ENCODE measurements at regions not wholly inside any gene's neighbourhood (a gene's known extent, or its start where the extent isn't known, plus 50 kb on each side); places are given as distances from the start of the nearest gene placed in this dataset.
"Not testable (repeated sequence)": the region's sequence is repeated elsewhere in the genome, so short reads cannot be mapped to it uniquely, and the experiment has no call there.

DNA sequence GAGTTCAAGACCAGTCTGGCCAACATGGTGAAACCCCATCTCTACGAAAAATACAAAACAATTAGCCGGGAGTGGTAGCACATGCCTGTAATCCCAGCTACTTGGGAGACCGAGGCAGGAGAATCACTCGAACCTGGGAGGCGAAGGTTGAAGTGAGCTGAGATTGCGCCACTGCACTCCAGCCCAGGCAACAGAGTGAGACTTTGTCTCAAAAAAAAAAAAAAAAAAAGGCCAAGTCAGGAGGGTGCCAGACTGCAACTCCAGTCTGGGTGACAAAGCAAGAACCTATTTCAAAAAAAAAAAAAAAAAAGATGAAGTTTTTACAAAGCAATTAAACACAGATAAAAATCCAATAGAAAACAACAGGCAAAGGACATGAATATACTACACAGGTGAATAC lies 59.1 kb upstream of the NOTCH2NLA start:
- DNase-seq (ENCODE audit: low read depth in 1 of 2, low spot score in 1 of 2); in situ Hi-C loops (cut with HindIII; ENCODE audit: low pct_unique_long_range_greater_than_20kb, low sequenced_read_pairs): not testable (repeated sequence)

GRCh38 chr1:146284760-146285159 lies 55.9 kb upstream of the NOTCH2NLA start:
- DNase-seq (ENCODE audit: low read depth in 1 of 2, low spot score in 1 of 2); in situ Hi-C loops (cut with HindIII; ENCODE audit: low pct_unique_long_range_greater_than_20kb, low sequenced_read_pairs): not testable (repeated sequence)

DNA sequence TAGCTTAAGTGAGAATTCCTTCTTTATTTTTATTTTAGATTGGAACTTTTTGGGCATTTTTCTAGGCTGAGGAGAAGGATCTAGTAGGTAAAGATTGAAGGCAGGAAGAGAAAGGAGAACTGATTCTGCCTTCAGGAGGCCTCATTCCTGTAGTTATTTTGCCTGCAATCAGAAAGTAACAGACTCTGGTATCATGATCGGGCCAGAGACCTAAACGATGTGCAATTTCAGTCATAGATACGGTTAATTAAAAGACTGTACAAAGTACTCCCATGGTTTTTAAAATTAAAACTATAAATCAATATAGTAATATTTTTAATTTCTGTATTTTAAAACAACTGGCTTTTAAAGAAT lies 54.7 kb upstream of the NOTCH2NLA start:
- in situ Hi-C loops (cut with HindIII; ENCODE audit: low pct_unique_long_range_greater_than_20kb, low sequenced_read_pairs) = not testable (repeated sequence)

GRCh38 chr1:146282807-146283526 lies 54.1 kb upstream of the NOTCH2NLA start:
- in situ Hi-C loops (cut with HindIII; ENCODE audit: low pct_unique_long_range_greater_than_20kb, low sequenced_read_pairs) = not testable (repeated sequence)

More for the DNA sequence above, 54.7 kb upstream of the NOTCH2NLA start:
- not testable (repeated sequence) for DNase-seq (ENCODE audit: low read depth in 1 of 2, low spot score in 1 of 2)

GRCh38 chr1:146281522-146281921 lies 52.7 kb upstream of the NOTCH2NLA start:
- in situ Hi-C loops (cut with HindIII; ENCODE audit: low pct_unique_long_range_greater_than_20kb, low sequenced_read_pairs); DNase-seq (ENCODE audit: low read depth in 1 of 2, low spot score in 1 of 2): not testable (repeated sequence)

More at GRCh38 chr1:146282807-146283526, 54.1 kb upstream of the NOTCH2NLA start:
- not testable (repeated sequence) for DNase-seq (ENCODE audit: low read depth in 1 of 2, low spot score in 1 of 2)

GRCh38 chr1:146278758-146279157 lies 49.9 kb upstream of the NOTCH2NLA start:
- DNase-seq (ENCODE audit: low read depth in 1 of 2, low spot score in 1 of 2); in situ Hi-C loops (cut with HindIII; ENCODE audit: low pct_unique_long_range_greater_than_20kb, low sequenced_read_pairs): not testable (repeated sequence)

Data from T47D (cell line).